ENCODE measurements at regions not wholly inside any gene's neighbourhood (a gene's known extent, or its start where the extent isn't known, plus 50 kb on each side); places are given as distances from the start of the nearest gene placed in this dataset.

DNA sequence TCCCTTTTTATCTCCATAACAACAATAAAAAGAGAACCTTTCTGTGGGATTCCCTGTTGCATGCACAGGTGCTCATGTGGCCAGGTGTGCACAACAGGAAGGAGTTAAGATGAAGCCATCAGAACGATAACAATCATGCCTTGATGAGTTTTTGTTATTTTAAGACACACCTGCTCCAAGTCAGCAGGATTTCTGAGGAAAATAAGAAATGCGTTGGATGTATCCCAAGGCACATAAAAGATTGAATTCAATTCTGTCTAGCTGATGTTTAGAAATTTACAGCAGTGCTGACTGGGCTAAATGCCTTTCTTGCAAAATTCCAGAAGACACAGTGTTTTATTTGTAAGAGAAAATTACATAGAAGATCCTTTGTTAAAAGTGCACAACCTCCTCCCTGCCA lies 1678.2 kb downstream of the ARAP2 start:
- DNase-seq (ENCODE audit: insufficient read length) (no peak), FAIRE-seq (no peak)
- TF ChIP-seq POLR2AphosphoS5 (IDR thresholded peaks at IDR 0.05; ENCODE audit: low read depth, low read length) (no peak), TAF1 (IDR thresholded peaks at IDR 0.05; ENCODE audit: borderline replicate concordance, low read depth, low read length) (no peak), POLR2A (IDR thresholded peaks at IDR 0.05; ENCODE audit: low read depth, low read length) (no peak)

DNA sequence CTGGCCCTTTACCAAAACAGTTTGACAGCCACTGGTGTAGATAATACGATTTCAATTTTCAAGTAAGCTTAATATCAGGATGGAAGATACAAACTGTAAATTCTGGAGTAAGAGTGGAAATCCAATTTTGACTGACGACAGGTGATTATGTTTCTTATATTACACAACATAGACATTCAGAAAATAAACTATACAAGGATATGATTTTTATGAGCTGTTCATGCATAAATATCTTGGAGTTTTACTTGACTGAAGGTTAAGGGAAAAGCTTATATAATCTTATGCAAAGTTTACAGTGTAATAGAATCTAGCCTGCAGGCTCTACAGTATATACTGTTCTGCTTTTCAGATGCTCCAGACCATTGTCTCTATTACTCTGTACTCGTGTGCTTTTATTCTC lies 1672.3 kb downstream of the ARAP2 start:
- DNase-seq (ENCODE audit: insufficient read length) = no peak
- no peak for FAIRE-seq
- TF ChIP-seq POLR2AphosphoS5 (IDR thresholded peaks at IDR 0.05; ENCODE audit: low read depth, low read length) = no peak
- TF ChIP-seq TAF1 (IDR thresholded peaks at IDR 0.05; ENCODE audit: borderline replicate concordance, low read depth, low read length) = no peak
- no peak for TF ChIP-seq POLR2A (IDR thresholded peaks at IDR 0.05; ENCODE audit: low read depth, low read length)

DNA sequence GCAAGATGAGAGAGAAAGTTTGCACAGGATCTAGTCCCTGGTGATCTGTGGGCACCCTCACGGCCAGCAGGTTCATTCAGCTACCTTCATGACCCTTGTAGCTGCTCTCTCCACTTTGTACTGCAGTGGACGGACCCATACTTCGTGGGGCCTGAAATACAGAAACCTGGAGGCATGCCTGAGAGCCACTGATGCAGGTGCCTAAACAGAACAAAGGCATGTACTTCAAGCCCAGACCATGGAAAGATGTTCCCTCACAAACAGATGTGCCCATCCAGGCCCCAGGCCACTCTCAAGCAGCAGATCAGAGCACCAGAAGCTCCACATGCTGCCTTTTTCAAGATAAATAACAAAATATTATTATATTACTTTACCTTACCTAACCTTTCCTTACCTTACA lies 1629.0 kb downstream of the ARAP2 start:
- no peak for FAIRE-seq
- no peak for DNase-seq (ENCODE audit: insufficient read length)
- TF ChIP-seq TAF1 (IDR thresholded peaks at IDR 0.05; ENCODE audit: borderline replicate concordance, low read depth, low read length) = no peak
- TF ChIP-seq POLR2AphosphoS5 (IDR thresholded peaks at IDR 0.05; ENCODE audit: low read depth, low read length) = no peak
- no peak for TF ChIP-seq POLR2A (IDR thresholded peaks at IDR 0.05; ENCODE audit: low read depth, low read length)

- FAIRE-seq (no peak), DNase-seq (ENCODE audit: insufficient read length) (no peak)
- TF ChIP-seq POLR2AphosphoS5 (IDR thresholded peaks at IDR 0.05; ENCODE audit: low read depth, low read length) (no peak), TAF1 (IDR thresholded peaks at IDR 0.05; ENCODE audit: borderline replicate concordance, low read depth, low read length) (no peak), POLR2A (IDR thresholded peaks at IDR 0.05; ENCODE audit: low read depth, low read length) (no peak)
Observed at GRCh38 chr4:34619531-34620162, 1624.7 kb downstream of the ARAP2 start.

DNA sequence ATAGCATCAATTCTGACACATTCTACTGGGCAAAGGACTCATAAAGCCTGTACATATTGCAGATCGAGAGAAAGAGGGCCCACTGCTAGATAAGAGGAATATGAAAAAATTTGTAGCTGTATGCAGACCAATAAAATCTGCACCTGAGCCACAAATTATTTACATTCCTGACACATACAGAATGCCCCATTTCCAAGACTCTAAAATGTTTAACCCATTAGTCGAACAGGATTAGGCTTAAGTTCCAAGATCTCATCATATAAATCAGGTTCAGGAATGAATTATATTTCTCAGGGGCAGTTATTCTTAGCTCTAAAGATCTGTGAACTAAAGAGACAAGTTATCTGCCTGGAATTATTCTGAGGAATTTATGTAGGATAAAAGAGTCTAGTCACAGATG lies 1615.8 kb downstream of the ARAP2 start:
- TF ChIP-seq POLR2A (IDR thresholded peaks at IDR 0.05; ENCODE audit: low read depth, low read length) (no peak), POLR2AphosphoS5 (IDR thresholded peaks at IDR 0.05; ENCODE audit: low read depth, low read length) (no peak), TAF1 (IDR thresholded peaks at IDR 0.05; ENCODE audit: borderline replicate concordance, low read depth, low read length) (no peak)
- FAIRE-seq = no peak
- no peak for DNase-seq (ENCODE audit: insufficient read length)

DNA sequence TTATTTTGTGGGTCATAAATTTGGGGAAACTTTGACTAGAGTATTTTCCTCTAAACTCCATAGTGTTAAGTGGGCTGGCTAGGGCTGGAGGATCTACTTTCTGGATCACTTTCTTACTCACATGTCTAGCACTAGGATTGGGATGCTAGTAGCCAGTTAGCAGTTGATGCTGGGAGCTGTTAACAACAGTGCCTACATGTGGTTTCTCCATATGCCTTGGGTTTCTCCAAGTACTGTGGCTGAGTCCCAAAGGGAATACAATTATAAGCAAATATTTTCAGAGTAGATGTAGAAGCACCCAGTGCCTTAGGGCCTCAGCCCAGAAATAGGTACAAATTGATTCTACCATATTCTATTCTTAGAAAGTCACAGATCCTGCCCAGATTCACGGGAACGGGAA lies 1614.9 kb downstream of the ARAP2 start:
- no peak for FAIRE-seq
- no peak for DNase-seq (ENCODE audit: insufficient read length)
- TF ChIP-seq TAF1 (IDR thresholded peaks at IDR 0.05; ENCODE audit: borderline replicate concordance, low read depth, low read length) (no peak), POLR2AphosphoS5 (IDR thresholded peaks at IDR 0.05; ENCODE audit: low read depth, low read length) (no peak), POLR2A (IDR thresholded peaks at IDR 0.05; ENCODE audit: low read depth, low read length) (no peak)

GRCh38 chr4:34633241-34633640 lies 1611.1 kb downstream of the ARAP2 start:
- FAIRE-seq = no peak
- DNase-seq (ENCODE audit: insufficient read length) = no peak
- TF ChIP-seq POLR2AphosphoS5 (IDR thresholded peaks at IDR 0.05; ENCODE audit: low read depth, low read length) (no peak), POLR2A (IDR thresholded peaks at IDR 0.05; ENCODE audit: low read depth, low read length) (no peak), TAF1 (IDR thresholded peaks at IDR 0.05; ENCODE audit: borderline replicate concordance, low read depth, low read length) (no peak)

DNA sequence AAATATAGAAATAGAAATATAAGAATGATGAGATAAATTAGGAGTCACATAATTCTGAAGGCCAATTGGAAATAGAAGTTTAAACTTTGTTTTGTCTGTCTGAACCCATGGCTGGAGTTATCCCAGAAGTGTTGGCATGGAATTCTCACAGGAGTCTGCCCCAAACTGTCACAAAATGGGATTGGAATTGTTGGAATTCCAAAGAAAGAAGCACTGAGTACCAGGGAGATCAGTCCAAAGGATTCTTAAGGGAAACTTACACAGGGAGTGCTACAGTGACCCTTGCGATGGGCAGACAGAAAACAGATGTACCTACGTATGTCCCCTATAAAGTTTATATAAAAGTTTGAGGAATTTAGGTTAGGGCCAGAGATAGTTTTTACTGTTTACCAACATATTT lies 1607.7 kb downstream of the ARAP2 start:
- DNase-seq (ENCODE audit: insufficient read length) (no peak), FAIRE-seq (no peak)
- no peak for TF ChIP-seq POLR2A (IDR thresholded peaks at IDR 0.05; ENCODE audit: low read depth, low read length)
- no peak for TF ChIP-seq POLR2AphosphoS5 (IDR thresholded peaks at IDR 0.05; ENCODE audit: low read depth, low read length)
- no peak for TF ChIP-seq TAF1 (IDR thresholded peaks at IDR 0.05; ENCODE audit: borderline replicate concordance, low read depth, low read length)

GRCh38 chr4:34643476-34643875 lies 1600.8 kb downstream of the ARAP2 start:
- no peak for DNase-seq (ENCODE audit: insufficient read length)

GRCh38 chr4:34644579-34645115 lies 1599.7 kb downstream of the ARAP2 start:
- no peak for TF ChIP-seq TAF1 (IDR thresholded peaks at IDR 0.05; ENCODE audit: borderline replicate concordance, low read depth, low read length)
- no peak for FAIRE-seq

More at GRCh38 chr4:34643476-34643875, 1600.8 kb downstream of the ARAP2 start:
- FAIRE-seq = no peak
- TF ChIP-seq POLR2A (IDR thresholded peaks at IDR 0.05; ENCODE audit: low read depth, low read length) (no peak), POLR2AphosphoS5 (IDR thresholded peaks at IDR 0.05; ENCODE audit: low read depth, low read length) (no peak), TAF1 (IDR thresholded peaks at IDR 0.05; ENCODE audit: borderline replicate concordance, low read depth, low read length) (no peak)

DNA sequence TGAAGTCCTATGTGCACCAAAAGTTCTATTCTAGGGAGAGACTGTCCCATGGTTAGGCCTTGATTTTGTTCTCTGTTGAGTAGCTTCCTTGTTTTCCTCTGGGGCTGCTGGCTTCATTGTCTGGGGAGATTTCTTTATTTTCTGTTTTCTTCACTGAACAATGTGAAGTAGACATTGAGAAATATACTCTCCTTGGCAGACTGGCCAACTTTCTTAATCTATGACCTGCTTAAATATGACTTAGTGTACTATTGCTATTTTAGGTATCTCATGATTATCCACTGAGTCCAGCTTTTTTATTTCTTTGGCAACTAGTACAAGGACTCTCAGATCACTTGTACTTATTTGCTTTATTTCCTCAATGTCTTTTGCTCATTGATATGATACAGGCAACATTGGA lies 1594.6 kb downstream of the ARAP2 start:
- TF ChIP-seq TAF1 (IDR thresholded peaks at IDR 0.05; ENCODE audit: borderline replicate concordance, low read depth, low read length) (no peak), POLR2A (IDR thresholded peaks at IDR 0.05; ENCODE audit: low read depth, low read length) (no peak), POLR2AphosphoS5 (IDR thresholded peaks at IDR 0.05; ENCODE audit: low read depth, low read length) (no peak)
- FAIRE-seq = no peak
- no peak for DNase-seq (ENCODE audit: insufficient read length)

More at GRCh38 chr4:34644579-34645115, 1599.7 kb downstream of the ARAP2 start:
- no peak for DNase-seq (ENCODE audit: insufficient read length)

DNA sequence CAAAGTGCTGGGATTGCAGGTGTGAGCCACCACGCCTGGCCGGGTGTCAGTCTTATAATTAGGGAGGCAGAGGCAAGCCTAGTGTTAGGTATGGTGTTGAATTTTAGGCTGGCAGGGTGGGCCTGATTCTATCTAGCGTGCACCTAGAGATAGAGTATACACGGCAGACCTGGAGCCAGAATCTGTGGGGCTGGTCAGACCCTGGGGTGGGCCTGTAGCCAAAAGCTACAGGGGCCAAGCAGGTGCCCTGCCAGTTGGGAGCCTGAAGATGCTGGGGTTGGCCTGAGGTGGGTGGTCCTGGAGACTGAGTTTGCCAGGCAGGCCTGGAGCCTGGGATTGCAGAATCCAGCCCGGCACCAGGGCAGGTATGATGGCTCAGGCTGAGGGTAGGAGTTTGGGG lies 1580.3 kb downstream of the ARAP2 start:
- FAIRE-seq (no peak), DNase-seq (ENCODE audit: insufficient read length) (no peak)

More for the DNA sequence above, 1580.3 kb downstream of the ARAP2 start:
- TF ChIP-seq TAF1 (IDR thresholded peaks at IDR 0.05; ENCODE audit: borderline replicate concordance, low read depth, low read length) = no peak
- no peak for TF ChIP-seq POLR2A (IDR thresholded peaks at IDR 0.05; ENCODE audit: low read depth, low read length)
- TF ChIP-seq POLR2AphosphoS5 (IDR thresholded peaks at IDR 0.05; ENCODE audit: low read depth, low read length) = no peak
